ENCODE measurements at regions not wholly inside any gene's neighbourhood (a gene's known extent, or its start where the extent isn't known, plus 50 kb on each side); places are given as distances from the start of the nearest gene placed in this dataset.

- TF ChIP-seq ZNF384 (IDR thresholded peaks at IDR 0.05), result no peak
- no peak for TF ChIP-seq FOXA1 (IDR thresholded peaks at IDR 0.05)
- no peak for TF ChIP-seq ELF4 (IDR thresholded peaks at IDR 0.05)
- TF ChIP-seq FOXM1 (IDR thresholded peaks at IDR 0.05; ENCODE audit: borderline replicate concordance), result no peak
- no peak for TF ChIP-seq FOXK2 (IDR thresholded peaks at IDR 0.05)
- TF ChIP-seq SUZ12 (IDR thresholded peaks at IDR 0.05), result no peak
- TF ChIP-seq, protein P1, sequence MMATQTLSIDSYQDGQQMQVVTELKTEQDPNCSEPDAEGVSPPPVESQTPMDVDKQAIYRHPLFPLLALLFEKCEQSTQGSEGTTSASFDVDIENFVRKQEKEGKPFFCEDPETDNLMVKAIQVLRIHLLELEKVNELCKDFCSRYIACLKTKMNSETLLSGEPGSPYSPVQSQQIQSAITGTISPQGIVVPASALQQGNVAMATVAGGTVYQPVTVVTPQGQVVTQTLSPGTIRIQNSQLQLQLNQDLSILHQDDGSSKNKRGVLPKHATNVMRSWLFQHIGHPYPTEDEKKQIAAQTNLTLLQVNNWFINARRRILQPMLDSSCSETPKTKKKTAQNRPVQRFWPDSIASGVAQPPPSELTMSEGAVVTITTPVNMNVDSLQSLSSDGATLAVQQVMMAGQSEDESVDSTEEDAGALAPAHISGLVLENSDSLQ (IDR thresholded peaks at IDR 0.05), result no peak
- no peak for TF ChIP-seq SP1 (IDR thresholded peaks at IDR 0.05)
- no peak for TF ChIP-seq BHLHE40 (IDR thresholded peaks at IDR 0.05; ENCODE audit: borderline replicate concordance)
- TF ChIP-seq TARDBP (IDR thresholded peaks at IDR 0.05), result no peak
Observed at GRCh38 chr5:111587728-111588127, 75.4 kb upstream of the STARD4 start.
